ENCODE measurements at regions not wholly inside any gene's neighbourhood (a gene's known extent, or its start where the extent isn't known, plus 50 kb on each side); places are given as distances from the start of the nearest gene placed in this dataset.

DNA sequence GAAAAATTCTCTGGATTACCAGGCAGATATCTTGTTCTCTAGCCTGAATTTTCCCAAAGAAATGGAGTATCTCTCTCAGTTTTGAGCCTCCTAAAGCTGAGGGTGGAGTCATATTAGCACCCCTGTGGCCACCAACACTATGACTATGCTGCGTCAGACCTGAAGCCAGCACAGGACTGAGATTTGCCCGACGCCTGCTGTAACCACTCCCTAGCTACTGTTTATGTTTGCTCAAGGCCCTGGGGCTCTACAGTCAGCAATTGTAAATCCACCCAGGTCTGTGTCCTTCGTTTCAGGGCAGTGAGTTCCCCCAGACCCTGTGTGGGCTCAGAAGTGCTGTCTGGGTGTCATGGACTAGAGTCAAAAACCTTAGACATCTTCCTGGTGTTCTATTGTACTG, 61.4 kb downstream of the ZXDA start:
- TF ChIP-seq POLR2A (IDR thresholded peaks at IDR 0.05) = no peak
- no peak for TF ChIP-seq POLR2AphosphoS5 (IDR thresholded peaks at IDR 0.05)
